Hematopoietic multipotent progenitor cell (in vitro differentiated cells): ENCODE measurements at regions not wholly inside any gene's neighbourhood (a gene's known extent, or its start where the extent isn't known, plus 50 kb on each side); places are given as distances from the start of the nearest gene placed in this dataset.

ENCODE experiments used
- DNase-seq, 3 donors: peaks; one replicate each; pipeline ENCODE4 v3.0.0-alpha.2; 2011 to 2015; ENCODE audit warnings: low read depth in 2 of 3, low spot score in 2 of 3

- no peak for DNase-seq
Observed at GRCh38 chr5:155068616-155069100, 55.1 kb downstream of the KIF4B start.

- DNase-seq, result no peak
Observed at GRCh38 chr5:155069961-155070360, 56.4 kb downstream of the KIF4B start.

- DNase-seq, result no peak
Observed at GRCh38 chr5:155070781-155071180, 57.2 kb downstream of the KIF4B start.

- DNase-seq, result no peak
Observed at GRCh38 chr5:155076379-155076778, 62.8 kb downstream of the KIF4B start.

- no peak for DNase-seq
Observed at GRCh38 chr5:155079698-155080097, 66.1 kb downstream of the KIF4B start.

GRCh38 chr5:155080721-155081120, 67.2 kb downstream of the KIF4B start:
- DNase-seq, result no peak

GRCh38 chr5:155081618-155082017, 68.1 kb downstream of the KIF4B start:
- no peak for DNase-seq

- DNase-seq, result no peak
Observed at GRCh38 chr5:155082401-155082800, 68.8 kb downstream of the KIF4B start.

GRCh38 chr5:155085282-155085989, 71.9 kb downstream of the KIF4B start:
- DNase-seq, result no peak

GRCh38 chr5:155087036-155087435, 73.5 kb downstream of the KIF4B start:
- DNase-seq, result no peak

GRCh38 chr5:155088811-155089210, 75.3 kb downstream of the KIF4B start:
- DNase-seq, result no peak

- DNase-seq, result no peak
Observed at GRCh38 chr5:155089643-155090042, 76.1 kb downstream of the KIF4B start.

GRCh38 chr5:155091063-155091648, 77.6 kb downstream of the KIF4B start:
- no peak for DNase-seq

- no peak for DNase-seq
Observed at GRCh38 chr5:155091768-155092717, 78.5 kb downstream of the KIF4B start.

- DNase-seq, result no peak
Observed at GRCh38 chr5:155094455-155094854, 80.9 kb downstream of the KIF4B start.

- DNase-seq, result no peak
Observed at GRCh38 chr5:155097995-155098394, 84.4 kb downstream of the KIF4B start.

GRCh38 chr5:155098433-155098832, 84.9 kb downstream of the KIF4B start:
- DNase-seq, result no peak

GRCh38 chr5:155101697-155102096, 88.1 kb downstream of the KIF4B start:
- DNase-seq, result no peak

- DNase-seq, result no peak
Observed at GRCh38 chr5:155103146-155103545, 89.6 kb downstream of the KIF4B start.

GRCh38 chr5:155104441-155104840, 90.9 kb downstream of the KIF4B start:
- DNase-seq, result no peak

- no peak for DNase-seq
Observed at GRCh38 chr5:155106221-155106620, 92.7 kb downstream of the KIF4B start.
